B cell (primary cell): ENCODE measurements at regions not wholly inside any gene's neighbourhood (a gene's known extent, or its start where the extent isn't known, plus 50 kb on each side); places are given as distances from the start of the nearest gene placed in this dataset.

Experiments
- ATAC-seq: fragments of 200-7000 bp; cut with Tn5 transposase; one replicate; pipeline ENCODE4 v1.10.0; 2021; ENCODE audit warnings: low read depth, mild to moderate bottlenecking, moderate number of reproducible peaks, moderate library complexity
- CTCF ChIA-PET: fragments of 350-600 bp; sonication (Branson Sonifier 250); formaldehyde crosslinking; loops from one replicate; lab custom pipeline; 2021; ENCODE audit warnings: antibody characterized with exemption, inconsistent platforms; lab: Charles Lee
- POLR2A ChIA-PET: fragments of 350-600 bp; sonication (Branson Sonifier 250); formaldehyde crosslinking; loops from one replicate; lab custom pipeline; 2021; ENCODE audit warnings: antibody characterized with exemption; lab: Charles Lee
- DNase-seq: peaks from one replicate; pipeline ENCODE4 v3.0.0; 2013
- H2AFZ ChIP-seq: 2 replicates; pipeline ENCODE4 v1.6.1; 2012; ENCODE audit warnings: mild to moderate bottlenecking, low read depth, low read length; ENCODE audit not compliant: insufficient read depth, poor library complexity, severe bottlenecking
- H3K27ac ChIP-seq, 2 donors: 1 replicate in 1 of 2; 2 replicates in 1 of 2; pipeline ENCODE4 v1.5.1; 2012 to 2013; ENCODE audit warnings: low read length in 2 of 2, mild to moderate bottlenecking in 2 of 2, moderate library complexity in 1 of 2
- H3K27me3 ChIP-seq, 4 experiments: fragments of 200-600 bp in 1 of 4; sonication (generic) in 1 of 4; replicated peaks in 1 of 4; 1 replicate in 2 of 4; 2 replicates in 2 of 4; pipeline versions ENCODE4 v1.6.1 to v1.7.0; 2013 to 2016; ENCODE audit warnings: low read length in 3 of 4, mild to moderate bottlenecking in 2 of 4, mixed read lengths in 1 of 4, moderate library complexity in 1 of 4; ENCODE audit not compliant: insufficient read depth in 4 of 4, control insufficient read depth in 3 of 4; ENCODE audit errors: control extremely low read depth in 1 of 4
- H3K36me3 ChIP-seq, 2 experiments: replicated peaks in 1 of 2; 1 replicate in 1 of 2; 2 replicates in 1 of 2; pipeline versions ENCODE4 v1.6.1 to v1.7.1; 2013; ENCODE audit warnings: low read length in 1 of 2; ENCODE audit not compliant: insufficient read depth in 2 of 2, control insufficient read depth in 1 of 2; ENCODE audit errors: control extremely low read depth in 1 of 2, extremely low read depth in 1 of 2
- H3K4me1 ChIP-seq, 2 donors: fragments of 200-600 bp in 1 of 2; sonication (generic) in 1 of 2; 1 replicate in 1 of 2; 2 replicates in 1 of 2; pipeline versions ENCODE4 v1.5.1 to v1.6.1; 2013 to 2017; ENCODE audit warnings: low read length in 2 of 2; ENCODE audit not compliant: control insufficient read depth in 2 of 2, insufficient read depth in 2 of 2
- H3K4me2 ChIP-seq: replicated peaks from 2 replicates; pipeline ENCODE3; 2012; ENCODE audit warnings: mild to moderate bottlenecking, low read depth, low read length; ENCODE audit not compliant: poor library complexity, severe bottlenecking
- H3K4me3 ChIP-seq, 5 experiments: fragments of 200-600 bp in 1 of 5; sonication (generic) in 1 of 5; 1 replicate in 3 of 5; 2 replicates in 2 of 5; pipeline versions ENCODE4 v1.5.1 to v1.7.0; 2011 to 2016; ENCODE audit warnings: low read length in 4 of 5, mild to moderate bottlenecking in 4 of 5, low read depth in 2 of 5, control low read depth in 1 of 5, moderate library complexity in 1 of 5; ENCODE audit not compliant: insufficient read depth in 1 of 5; ENCODE audit errors: control extremely low read depth in 1 of 5, extremely low read depth in 1 of 5
- H3K79me2 ChIP-seq: fragments of 200-600 bp; sonication (generic); one replicate; pipeline ENCODE4 v1.6.0; 2016; ENCODE audit warnings: low read length; ENCODE audit not compliant: control insufficient read depth, insufficient read depth
- H3K9ac ChIP-seq: fragments of 200-600 bp; sonication (generic); 2 replicates; pipeline ENCODE4 v1.6.1; 2017; ENCODE audit warnings: mild to moderate bottlenecking, low read length, moderate library complexity
- H3K9me3 ChIP-seq, 3 donors: one replicate each; pipeline versions ENCODE4 v1.6.1 to v1.7.1; 2013; ENCODE audit warnings: low read length in 2 of 3; ENCODE audit not compliant: control insufficient read depth in 2 of 3, insufficient read depth in 1 of 3; ENCODE audit errors: control extremely low read depth in 1 of 3
- H4K20me1 ChIP-seq: 2 replicates; pipeline ENCODE4 v1.6.0; 2012; ENCODE audit warnings: mild to moderate bottlenecking, low read length; ENCODE audit not compliant: insufficient read depth, control insufficient read depth, poor library complexity, severe bottlenecking
- H3K27ac Mint-ChIP-seq: one replicate; pipeline ENCODE4 v1.8.0; 2021; ENCODE audit warnings: mixed read lengths
- H3K27me3 Mint-ChIP-seq: one replicate; pipeline ENCODE4 v1.8.0; 2021; ENCODE audit warnings: mixed read lengths
- H3K4me1 Mint-ChIP-seq: one replicate; pipeline ENCODE4 v1.8.0; 2021; ENCODE audit warnings: mixed read lengths
- H3K4me3 Mint-ChIP-seq: one replicate; pipeline ENCODE4 v1.8.0; 2021; ENCODE audit warnings: mixed read lengths
- H3K9me3 Mint-ChIP-seq: one replicate; pipeline ENCODE4 v1.8.0; 2022; ENCODE audit warnings: mixed read lengths; ENCODE audit not compliant: insufficient read depth
- CTCF ChIP-seq: fragments of 200-600 bp; IDR thresholded peaks from one replicate; pipeline ENCODE4 v1.8.0; 2022; ENCODE audit warnings: antibody characterized with exemption, mild to moderate bottlenecking
- EZH2 ChIP-seq: IDR thresholded peaks from 2 replicates; pipeline ENCODE4 v1.6.1; 2012; ENCODE audit warnings: borderline replicate concordance, low read depth, mild to moderate bottlenecking, moderate library complexity, low read length; ENCODE audit not compliant: insufficient read depth, poor library complexity, severe bottlenecking
- WGBS: methylation state at CpG from one replicate; pipeline ENCODE4 v1.1.5; 2013; ENCODE audit warnings: missing lambda C conversion rate; ENCODE audit not compliant: insufficient coverage; 5-methylcytosine and 5-hydroxymethylcytosine counted together
- intact Hi-C: fragments of 100-400 bp; cut with micrococcal nuclease; formaldehyde crosslinking; loops from one replicate; pipeline ENCODE4 v1.10.0; 2022

GRCh38 chr2:41040782-41041520 lies 589.1 kb upstream of the SLC8A1 start:
- H3K36me3 ChIP-seq, result no peaks in the 10 kb centered on the region
- H3K4me2 ChIP-seq, result no peak overlapping the region
- no peaks in the 10 kb centered on the region for H4K20me1 ChIP-seq
- Mint-ChIP-seq H3K4me1 (no peaks in the 10 kb centered on the region), H3K4me3 (no peak overlapping the region), H3K9me3 (no peaks in the 10 kb centered on the region), H3K27me3 (no peaks in the 10 kb centered on the region), H3K27ac (no peak overlapping the region)
- no peak overlapping the region for H3K9ac ChIP-seq
- intact Hi-C loops, result no loop called here
- no peaks in the 10 kb centered on the region for H3K27me3 ChIP-seq
- TF ChIP-seq EZH2 (no peak), CTCF (no peak)
- no peaks in the 10 kb centered on the region for H3K4me1 ChIP-seq
- POLR2A ChIA-PET, result no interaction called here
- WGBS, result 100% methylated on average over 2 of the region's 6 CpGs
- no peak overlapping the region for H3K4me3 ChIP-seq
- CTCF ChIA-PET, result no interaction called here
- no peak for ATAC-seq
- H3K9me3 ChIP-seq, result no peaks in the 10 kb centered on the region
- H2AFZ ChIP-seq, result no peak overlapping the region
- DNase-seq, result no peak
- no peaks in the 10 kb centered on the region for H3K79me2 ChIP-seq
- H3K27ac ChIP-seq, result no peak overlapping the region

DNA sequence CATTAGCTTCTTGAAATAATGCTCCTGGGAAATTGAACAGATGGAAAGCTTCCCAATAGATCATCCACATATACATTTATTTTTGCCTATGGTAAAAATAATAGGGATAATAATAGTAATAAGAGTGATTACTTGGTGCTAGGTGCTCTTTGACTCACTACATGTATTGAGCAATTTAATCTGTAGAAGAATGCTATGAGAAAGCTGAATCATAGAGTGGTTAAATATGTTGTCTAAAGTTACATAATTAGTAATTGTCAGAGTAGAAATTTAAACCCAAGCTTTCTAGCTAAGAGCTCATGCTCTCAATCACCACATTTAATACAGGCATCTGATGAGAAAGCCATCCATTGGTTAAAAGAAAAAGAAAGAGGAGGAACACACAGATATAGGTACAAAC lies 590.5 kb upstream of the SLC8A1 start:
- Histone ChIP-seq H3K4me1 (no peaks in the 10 kb centered on the region), H3K9me3 (no peaks in the 10 kb centered on the region), H3K4me2 (no peak overlapping the region), H3K27ac (no peak overlapping the region), H3K4me3 (no peak overlapping the region), H3K36me3 (no peaks in the 10 kb centered on the region), H2AFZ (no peak overlapping the region), H4K20me1 (no peaks in the 10 kb centered on the region), H3K79me2 (no peaks in the 10 kb centered on the region), H3K9ac (no peak overlapping the region), H3K27me3 (no peaks in the 10 kb centered on the region)
- H3K27me3 Mint-ChIP-seq, result no peaks in the 10 kb centered on the region
- POLR2A ChIA-PET, result no interaction called here
- CTCF ChIA-PET, result no interaction called here
- H3K4me3 Mint-ChIP-seq, result no peak overlapping the region
- TF ChIP-seq CTCF, result no peak
- no peak for TF ChIP-seq EZH2
- no peaks in the 10 kb centered on the region for H3K9me3 Mint-ChIP-seq
- ATAC-seq, result no peak
- intact Hi-C loops, result no loop called here
- no peak for DNase-seq
- no peaks in the 10 kb centered on the region for H3K4me1 Mint-ChIP-seq
- H3K27ac Mint-ChIP-seq, result no peak overlapping the region
